SK-N-SH (cell line): ENCODE measurements at regions not wholly inside any gene's neighbourhood (a gene's known extent, or its start where the extent isn't known, plus 50 kb on each side); places are given as distances from the start of the nearest gene placed in this dataset.

ENCODE experiments used
- CTCF ChIA-PET: fragments of 300-600, 350-600 bp; formaldehyde crosslinking; extraction: SDS; loops from one replicate; lab custom pipeline; 2021; lab: Yijun Ruan, JAX
- POLR2A ChIA-PET: fragments of 350-600 bp; sonication (Branson Sonifier 250); formaldehyde crosslinking; extraction: SDS; loops from one replicate; lab custom pipeline; 2020; ENCODE audit warnings: antibody characterized with exemption, inconsistent platforms; lab: Yijun Ruan, JAX
- DNase-seq: peaks from one replicate; pipeline ENCODE4 v3.0.0; 2012
- H2AFZ ChIP-seq: fragments of 200-600 bp; sonication (generic); 2 replicates; pipeline ENCODE4 v1.8.1; 2016; ENCODE audit warnings: antibody characterized with exemption, mild to moderate bottlenecking, low read depth
- H3F3A ChIP-seq: fragments of 200-600 bp; sonication (generic); replicated peaks from 2 replicates; pipeline ENCODE3; 2016; ENCODE audit warnings: antibody characterized with exemption, mild to moderate bottlenecking; ENCODE audit not compliant: insufficient read depth
- H3K27ac ChIP-seq, 2 experiments: fragments of 200-500 bp in 1 of 2; fragments of 200-600 bp in 1 of 2; sonication (Bioruptor generic) in 1 of 2; sonication (generic), shearing (Covaris generic) in 1 of 2; 2 replicates each; pipeline versions ENCODE4 v1.5.1 to v1.6.1; 2014 to 2016; ENCODE audit warnings: low read depth in 2 of 2, inconsistent platforms in 1 of 2, low read length in 1 of 2, mild to moderate bottlenecking in 1 of 2, mixed read lengths in 1 of 2
- H3K27me3 ChIP-seq: fragments of 200-600 bp; sonication (generic), shearing (Covaris generic); 2 replicates; pipeline ENCODE4 v1.6.1; 2016; ENCODE audit warnings: mixed run types; ENCODE audit not compliant: insufficient read depth
- H3K36me3 ChIP-seq, 2 experiments: fragments of 200-500 bp in 1 of 2; fragments of 200-600 bp in 1 of 2; sonication (Bioruptor generic) in 1 of 2; sonication (generic) in 1 of 2; replicated peaks in 1 of 2; 2 replicates each; pipeline versions ENCODE3 to v1.5.1; 2014 to 2016; ENCODE audit warnings: low read length in 1 of 2, mild to moderate bottlenecking in 1 of 2; ENCODE audit not compliant: insufficient read depth in 2 of 2, control insufficient read depth in 1 of 2
- H3K4me1 ChIP-seq, 2 experiments: fragments of 200-500 bp in 1 of 2; fragments of 200-600 bp in 1 of 2; sonication (Bioruptor generic) in 1 of 2; sonication (generic), shearing (Covaris generic) in 1 of 2; 2 replicates each; pipeline versions ENCODE4 v1.5.1 to v1.6.1; 2014 to 2016; ENCODE audit warnings: low read depth in 1 of 2, low read length in 1 of 2, mixed run types in 1 of 2; ENCODE audit not compliant: insufficient read depth in 2 of 2, control insufficient read depth in 1 of 2
- H3K4me2 ChIP-seq: fragments of 200-600 bp; sonication (generic), shearing (Covaris generic); 2 replicates; pipeline ENCODE4 v1.6.1; 2017; ENCODE audit warnings: mixed run types
- H3K4me3 ChIP-seq, 2 experiments: fragments of 200-500 bp in 1 of 2; fragments of 200-600 bp in 1 of 2; sonication (Bioruptor generic) in 1 of 2; sonication (generic), shearing (Covaris generic) in 1 of 2; 2 replicates each; pipeline versions ENCODE4 v1.5.1 to v1.8.1; 2014 to 2016; ENCODE audit warnings: low read depth in 2 of 2, inconsistent platforms in 1 of 2, low read length in 1 of 2, mild to moderate bottlenecking in 1 of 2, mixed read lengths in 1 of 2, moderate library complexity in 1 of 2
- H3K79me2 ChIP-seq: fragments of 200-600 bp; sonication (generic); 2 replicates; pipeline ENCODE4 v1.8.1; 2017; ENCODE audit warnings: mild to moderate bottlenecking; ENCODE audit not compliant: insufficient read depth
- H3K9ac ChIP-seq: fragments of 200-600 bp; sonication (generic); 2 replicates; pipeline ENCODE4 v1.6.1; 2017; ENCODE audit warnings: mixed run types
- H3K9me2 ChIP-seq: fragments of 200-600 bp; sonication (generic); 2 replicates; pipeline ENCODE4 v1.6.1; 2017; ENCODE audit warnings: mixed run types
- H3K9me3 ChIP-seq: fragments of 200-600 bp; sonication (generic); 2 replicates; pipeline ENCODE4 v1.6.1; 2017; ENCODE audit warnings: mixed run types, mild to moderate bottlenecking, moderate library complexity
- H4K20me1 ChIP-seq: fragments of 200-600 bp; sonication (generic); 2 replicates; pipeline ENCODE4 v1.6.1; 2017; ENCODE audit warnings: mild to moderate bottlenecking, mixed run types; ENCODE audit not compliant: insufficient read depth
- CHD2 ChIP-seq: fragments of 150-350 bp; IDR thresholded peaks from 2 replicates; pipeline ENCODE4 v1.6.1; 2018; ENCODE audit warnings: low read length; ENCODE audit not compliant: partially characterized antibody
- EZH2phosphoT487 ChIP-seq: fragments of 200-600 bp; sonication (generic); IDR thresholded peaks from 2 replicates; pipeline ENCODE4 v1.6.1; 2017; ENCODE audit warnings: low read depth, mixed run types, mild to moderate bottlenecking, antibody characterized with exemption, moderate library complexity, borderline replicate concordance
- FOXM1 ChIP-seq: IDR thresholded peaks from 2 replicates; pipeline ENCODE4 v1.4.0; 2012; ENCODE audit warnings: low read depth, mild to moderate bottlenecking
- GATA2 ChIP-seq: sonication (generic); formaldehyde crosslinking; IDR thresholded peaks from 2 replicates; pipeline ENCODE4 v1.5.0; 2020; ENCODE audit warnings: mild to moderate bottlenecking, missing genetic modification reagents
- IRF3 ChIP-seq: fragments of 150-350 bp; IDR thresholded peaks from 2 replicates; pipeline ENCODE4 v1.6.1; 2016; ENCODE audit warnings: mild to moderate bottlenecking, low read depth, low read length
- JUND ChIP-seq: IDR thresholded peaks from 2 replicates; pipeline ENCODE4 v1.4.0; 2012
- MAX ChIP-seq: IDR thresholded peaks from 2 replicates; pipeline ENCODE4 v1.4.0; 2012; ENCODE audit warnings: low read depth
- MEF2A ChIP-seq: IDR thresholded peaks from 2 replicates; pipeline ENCODE4 v1.4.0; 2012; ENCODE audit warnings: low read depth, borderline replicate concordance
- NFIC ChIP-seq: IDR thresholded peaks from 2 replicates; pipeline ENCODE4 v1.4.0; 2012; ENCODE audit warnings: borderline replicate concordance
- NRF1 ChIP-seq: IDR thresholded peaks from 2 replicates; pipeline ENCODE4 v1.6.1; 2012; ENCODE audit warnings: low read depth, mild to moderate bottlenecking, low read length
- PBX3 ChIP-seq: IDR thresholded peaks from 2 replicates; pipeline ENCODE4; 2012
- RAD21 ChIP-seq: IDR thresholded peaks from 2 replicates; pipeline ENCODE4 v1.6.1; 2012; ENCODE audit warnings: mild to moderate bottlenecking, low read length
- REST ChIP-seq: IDR thresholded peaks from 2 replicates; pipeline ENCODE4 v1.6.1; 2012; ENCODE audit warnings: mild to moderate bottlenecking, low read depth, low read length, moderate library complexity
- SMC3 ChIP-seq: IDR thresholded peaks from 2 replicates; pipeline ENCODE4 v1.6.1; 2012; ENCODE audit warnings: low read depth, low read length, improper control_type of control experiment
- TAF1 ChIP-seq: IDR thresholded peaks from 2 replicates; pipeline ENCODE4 v1.6.1; 2012; ENCODE audit warnings: low read depth, mild to moderate bottlenecking, low read length, moderate library complexity, borderline replicate concordance
- TCF12 ChIP-seq: IDR thresholded peaks from 2 replicates; pipeline ENCODE4 v1.4.0; 2012
- TEAD4 ChIP-seq: IDR thresholded peaks from 2 replicates; pipeline ENCODE4 v1.4.0; 2012; ENCODE audit warnings: mild to moderate bottlenecking, borderline replicate concordance; ENCODE audit not compliant: insufficient read depth
- USF1 ChIP-seq: IDR thresholded peaks from 2 replicates; pipeline ENCODE4 v1.4.0; 2012; ENCODE audit warnings: low read depth, borderline replicate concordance
- WGBS: methylation state at CpG from one replicate; pipeline ENCODE4 v1.1.6; 2017; ENCODE audit warnings: low lambda C conversion rate; 5-methylcytosine and 5-hydroxymethylcytosine counted together

- peak; percentile 70 for TF ChIP-seq TEAD4
- TF ChIP-seq NRF1: no peak
- no peak for TF ChIP-seq GATA2
- no peak for TF ChIP-seq REST
- no peak for TF ChIP-seq MEF2A
- no peak for TF ChIP-seq USF1
Observed at GRCh38 chr2:196322973-196323810, 151.8 kb upstream of the STK17B start (continued).

GRCh38 chr2:196324211-196324610, 152.8 kb upstream of the STK17B start:
- no peaks in the 10 kb centered on the region for H4K20me1 ChIP-seq
- H3K36me3 ChIP-seq: peaks cover 0 to 2% of the 10 kb centered on the region in 2 experiments
- H3K9ac ChIP-seq: peak overlapping the region; percentile 25; the same call in 1 of the 2 replicates
- WGBS: 39% methylated on average over 2 of the region's 2 CpGs
- no peaks in the 10 kb centered on the region for H3K27me3 ChIP-seq
- CTCF ChIA-PET: interaction anchor here (0.7 to 2.1 kb wide), 4 partner anchors 13 to 246 kb away, joined by 3 to 14 read pairs (median 4); no protein-coding TSS in a partner anchor
- H3K9me2 ChIP-seq: no peaks in the 10 kb centered on the region
- peaks cover 17% of the 10 kb centered on the region for H3F3A ChIP-seq
- POLR2A ChIA-PET: no interaction called here
- H3K4me3 ChIP-seq: no peak overlapping the region
- H3K4me2 ChIP-seq: peak overlapping the region; percentile 8; the same call in 1 of the 2 replicates
- H2AFZ ChIP-seq: peak overlapping the region; percentile 51; the same call in 1 of the 2 replicates
- no peaks in the 10 kb centered on the region for H3K9me3 ChIP-seq
- no peak for DNase-seq
- peak overlapping the region; percentile 64 to 86; a peak in 3 of 4 replicates for H3K27ac ChIP-seq
- no peaks in the 10 kb centered on the region for H3K79me2 ChIP-seq
- peaks cover 0 to 25% of the 10 kb centered on the region in 2 experiments for H3K4me1 ChIP-seq
- TF ChIP-seq EZH2phosphoT487 (no peak), SMC3 (no peak), REST (no peak), CHD2 (no peak), GATA2 (no peak), MAX (no peak), TEAD4 (no peak), RAD21 (no peak), PBX3 (peak; percentile 60), FOXM1 (no peak), USF1 (no peak), TCF12 (peak; percentile 76), JUND (no peak), IRF3 (no peak), TAF1 (no peak), NFIC (no peak)
